HCT116 (cell line): ENCODE measurements at regions not wholly inside any gene's neighbourhood (a gene's known extent, or its start where the extent isn't known, plus 50 kb on each side); places are given as distances from the start of the nearest gene placed in this dataset.

Experiments used
- ATAC-seq: fragments of 200-7000 bp; cut with Tn5 transposase; 2 replicates; pipeline ENCODE4 v1.9.1; 2020; ENCODE audit warnings: mild to moderate bottlenecking, moderate library complexity
- BruUV-seq: library from RNA; stranded (reverse); fragments of 400-500 nt; replicated peaks from 2 replicates; lab custom pipeline; 2021; lab: Mats Ljungman, UMichigan
- CTCF ChIA-PET: fragments of 300-600 bp; sonication (Branson Sonifier 250); formaldehyde crosslinking; loops from one replicate; lab custom pipeline; 2021; ENCODE audit warnings: antibody characterized with exemption; lab: Charles Lee
- POLR2A ChIA-PET: fragments of 300-600, 350-600 bp; sonication (Branson Sonifier 250); formaldehyde crosslinking; loops from one replicate; lab custom pipeline; 2021; ENCODE audit warnings: antibody characterized with exemption; lab: Charles Lee
- RAD21 ChIA-PET, 2 experiments: fragments of 300-600 bp; sonication (Branson Sonifier 250); formaldehyde crosslinking; loops; one replicate each; lab custom pipeline; 2023; ENCODE audit warnings: low total read pairs in 2 of 2; ENCODE audit not compliant: uncharacterized antibody in 2 of 2, unreplicated experiment in 2 of 2, low non-redundant PET in 1 of 2; lab: Charles Lee
- DNase-seq: peaks from one replicate; pipeline ENCODE4 v3.0.0-alpha.2; 2010; ENCODE audit warnings: low read depth, low spot score
- H2AFZ ChIP-seq: fragments of 200-600 bp; shearing (Covaris generic), sonication (generic); 2 replicates; pipeline ENCODE4 v1.6.1; 2017; ENCODE audit warnings: low read depth, mixed run types, mixed read lengths, antibody characterized with exemption, low read length; ENCODE audit not compliant: poor library complexity, severe bottlenecking
- H3K27ac ChIP-seq: 2 replicates; pipeline ENCODE4 v1.5.1; 2012; ENCODE audit warnings: low read depth, low read length
- H3K27me3 ChIP-seq: fragments of 200-600 bp; sonication (generic); 2 replicates; pipeline ENCODE4 v1.6.1; 2016; ENCODE audit warnings: mixed run types, low read length, mixed read lengths; ENCODE audit not compliant: insufficient read depth
- H3K36me3 ChIP-seq, 2 experiments: fragments of 200-500 bp in 1 of 2; fragments of 200-600 bp in 1 of 2; sonication (Bioruptor generic) in 1 of 2; sonication (generic) in 1 of 2; 2 replicates each; pipeline versions ENCODE4 v1.5.1 to v1.6.1; 2014 to 2016; ENCODE audit warnings: low read length in 2 of 2, inconsistent platforms in 1 of 2, mixed read lengths in 1 of 2, mixed run types in 1 of 2; ENCODE audit not compliant: insufficient read depth in 2 of 2, control insufficient read depth in 1 of 2
- H3K4me1 ChIP-seq, 2 experiments: fragments of 200-600 bp in 1 of 2; sonication (generic) in 1 of 2; 2 replicates each; pipeline versions ENCODE4 v1.5.1 to v1.6.1; 2012 to 2017; ENCODE audit warnings: low read length in 2 of 2, inconsistent platforms in 1 of 2, mild to moderate bottlenecking in 1 of 2, mixed read lengths in 1 of 2, mixed run types in 1 of 2, moderate library complexity in 1 of 2; ENCODE audit not compliant: insufficient read depth in 2 of 2, control insufficient read depth in 1 of 2
- H3K4me2 ChIP-seq: fragments of 200-600 bp; sonication (generic); 2 replicates; pipeline ENCODE4 v1.6.1; 2017; ENCODE audit warnings: mixed run types, low read length, mixed read lengths
- H3K4me3 ChIP-seq, 2 experiments: fragments of 200-600 bp in 1 of 2; sonication (generic) in 1 of 2; replicated peaks in 1 of 2; 2 replicates each; pipeline ENCODE4 v1.5.1; 2011 to 2016; ENCODE audit warnings: low read length in 2 of 2, control low read depth in 1 of 2, low read depth in 1 of 2, mild to moderate bottlenecking in 1 of 2, mixed read lengths in 1 of 2, mixed run types in 1 of 2
- H3K79me2 ChIP-seq: fragments of 200-600 bp; sonication (generic); 2 replicates; pipeline ENCODE4 v1.6.1; 2017; ENCODE audit warnings: mild to moderate bottlenecking, mixed run types, low read length, moderate library complexity, mixed read lengths; ENCODE audit not compliant: insufficient read depth
- H3K9ac ChIP-seq: fragments of 200-600 bp; sonication (generic); 2 replicates; pipeline ENCODE4 v1.6.1; 2016; ENCODE audit warnings: low read length, mixed read lengths
- H3K9me2 ChIP-seq: fragments of 200-600 bp; sonication (generic), shearing (Covaris generic); 2 replicates; pipeline ENCODE4 v1.6.1; 2017; ENCODE audit warnings: mixed run types, mild to moderate bottlenecking, moderate library complexity; ENCODE audit not compliant: insufficient read depth
- H3K9me3 ChIP-seq, 2 experiments: fragments of 200-500 bp in 1 of 2; fragments of 200-600 bp in 1 of 2; sonication (Bioruptor generic) in 1 of 2; sonication (generic) in 1 of 2; 2 replicates each; pipeline ENCODE4 v1.6.1; 2014 to 2017; ENCODE audit warnings: low read length in 2 of 2, mixed read lengths in 2 of 2, inconsistent platforms in 1 of 2, low read depth in 1 of 2, mild to moderate bottlenecking in 1 of 2, mixed run types in 1 of 2, moderate library complexity in 1 of 2; ENCODE audit not compliant: control insufficient read depth in 1 of 2, insufficient read depth in 1 of 2
- H4K20me1 ChIP-seq: fragments of 200-600 bp; sonication (generic), shearing (Covaris generic); 2 replicates; pipeline ENCODE4 v1.6.1; 2017; ENCODE audit warnings: mixed run types, mild to moderate bottlenecking, moderate library complexity; ENCODE audit not compliant: insufficient read depth
- CBX3 ChIP-seq: IDR thresholded peaks from 2 replicates; pipeline ENCODE4 v1.6.1; 2012; ENCODE audit warnings: low read depth
- CEBPB ChIP-seq: IDR thresholded peaks from 2 replicates; pipeline ENCODE4 v1.6.1; 2012; ENCODE audit warnings: low read depth
- EGR1 ChIP-seq: IDR thresholded peaks from 2 replicates; pipeline ENCODE4 v1.6.1; 2012; ENCODE audit warnings: low read depth
- JUND ChIP-seq: IDR thresholded peaks from 2 replicates; pipeline ENCODE4 v1.6.1; 2012
- POLR2A ChIP-seq: IDR thresholded peaks from 2 replicates; pipeline ENCODE4 v1.7.0; 2011; ENCODE audit warnings: borderline replicate concordance; ENCODE audit not compliant: insufficient read depth, insufficient read length; ENCODE audit errors: extremely low read depth
- SIN3A ChIP-seq: IDR thresholded peaks from 2 replicates; pipeline ENCODE4 v1.6.1; 2012; ENCODE audit warnings: low read depth
- ZFX ChIP-seq: fragments of 450-650 bp; IDR thresholded peaks from 2 replicates; pipeline ENCODE4 v1.6.1; 2017
- intact Hi-C: fragments of 100-400 bp; cut with micrococcal nuclease; formaldehyde crosslinking; loops from 2 replicates; pipeline ENCODE4 v1.10.0; 2022
- TF ChIP-seq, protein P1 (sequence below): IDR thresholded peaks from 2 replicates; pipeline ENCODE4 v1.6.1; 2012; ENCODE audit warnings: low read depth
- TF ChIP-seq, protein P2 (sequence below): IDR thresholded peaks from 2 replicates; pipeline ENCODE4 v1.6.1; 2011; ENCODE audit warnings: mild to moderate bottlenecking, low read length, moderate library complexity; ENCODE audit not compliant: insufficient replicate concordance; ENCODE audit errors: extremely low read depth
- TF ChIP-seq, protein P3 (sequence below): IDR thresholded peaks from 2 replicates; pipeline ENCODE4 v1.6.1; 2012
- TF ChIP-seq, protein P4 (sequence below), 3 experiments: fragments of 200-600 bp in 1 of 3; sonication (generic) in 1 of 3; IDR thresholded peaks in 2 of 3; conservative IDR thresholded peaks in 1 of 3; 2 replicates each; pipeline ENCODE4 v1.5.1; 2012 to 2017; ENCODE audit warnings: low read depth in 2 of 3, low read length in 2 of 3, antibody characterized with exemption in 1 of 3, borderline replicate concordance in 1 of 3, control low read depth in 1 of 3, mild to moderate bottlenecking in 1 of 3, mixed read lengths in 1 of 3, mixed run types in 1 of 3, moderate library complexity in 1 of 3; ENCODE audit not compliant: insufficient read depth in 1 of 3

DNA sequence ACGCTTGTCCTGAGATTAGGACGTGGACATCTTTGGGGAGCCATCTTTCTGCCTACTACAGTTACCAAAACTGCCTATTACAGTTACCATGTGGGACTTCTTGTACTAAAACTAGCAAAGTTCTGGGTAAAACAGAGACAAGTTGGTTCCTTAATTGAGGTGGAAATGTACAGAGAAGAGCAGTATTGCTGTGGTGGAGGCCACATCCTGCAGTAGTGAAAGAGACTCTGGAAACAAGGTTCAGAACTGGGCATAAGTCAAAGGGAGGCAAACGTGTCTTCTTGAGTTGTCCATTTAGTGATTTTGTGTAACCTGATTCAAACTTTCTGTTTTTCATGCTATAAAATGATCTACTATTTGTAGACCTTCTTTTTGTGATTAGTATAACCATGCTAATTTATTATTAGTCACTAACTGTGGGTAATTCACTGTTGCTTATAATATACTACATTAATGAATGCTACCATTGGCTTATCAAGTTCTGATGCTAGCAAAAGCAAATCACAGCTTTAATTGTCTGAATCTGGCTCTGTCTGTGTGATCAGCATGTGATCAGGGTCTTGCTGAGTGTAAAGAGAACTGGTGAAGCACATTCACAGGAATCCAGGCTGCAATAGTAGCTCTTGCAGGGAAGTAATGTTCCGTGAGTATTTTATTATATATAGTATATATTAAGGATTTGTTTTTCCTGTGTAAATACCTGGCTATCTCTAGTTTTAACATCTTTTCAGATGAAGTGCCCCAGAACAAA, 207.9 kb upstream of the GAP43 start:
- TF ChIP-seq, protein P1, sequence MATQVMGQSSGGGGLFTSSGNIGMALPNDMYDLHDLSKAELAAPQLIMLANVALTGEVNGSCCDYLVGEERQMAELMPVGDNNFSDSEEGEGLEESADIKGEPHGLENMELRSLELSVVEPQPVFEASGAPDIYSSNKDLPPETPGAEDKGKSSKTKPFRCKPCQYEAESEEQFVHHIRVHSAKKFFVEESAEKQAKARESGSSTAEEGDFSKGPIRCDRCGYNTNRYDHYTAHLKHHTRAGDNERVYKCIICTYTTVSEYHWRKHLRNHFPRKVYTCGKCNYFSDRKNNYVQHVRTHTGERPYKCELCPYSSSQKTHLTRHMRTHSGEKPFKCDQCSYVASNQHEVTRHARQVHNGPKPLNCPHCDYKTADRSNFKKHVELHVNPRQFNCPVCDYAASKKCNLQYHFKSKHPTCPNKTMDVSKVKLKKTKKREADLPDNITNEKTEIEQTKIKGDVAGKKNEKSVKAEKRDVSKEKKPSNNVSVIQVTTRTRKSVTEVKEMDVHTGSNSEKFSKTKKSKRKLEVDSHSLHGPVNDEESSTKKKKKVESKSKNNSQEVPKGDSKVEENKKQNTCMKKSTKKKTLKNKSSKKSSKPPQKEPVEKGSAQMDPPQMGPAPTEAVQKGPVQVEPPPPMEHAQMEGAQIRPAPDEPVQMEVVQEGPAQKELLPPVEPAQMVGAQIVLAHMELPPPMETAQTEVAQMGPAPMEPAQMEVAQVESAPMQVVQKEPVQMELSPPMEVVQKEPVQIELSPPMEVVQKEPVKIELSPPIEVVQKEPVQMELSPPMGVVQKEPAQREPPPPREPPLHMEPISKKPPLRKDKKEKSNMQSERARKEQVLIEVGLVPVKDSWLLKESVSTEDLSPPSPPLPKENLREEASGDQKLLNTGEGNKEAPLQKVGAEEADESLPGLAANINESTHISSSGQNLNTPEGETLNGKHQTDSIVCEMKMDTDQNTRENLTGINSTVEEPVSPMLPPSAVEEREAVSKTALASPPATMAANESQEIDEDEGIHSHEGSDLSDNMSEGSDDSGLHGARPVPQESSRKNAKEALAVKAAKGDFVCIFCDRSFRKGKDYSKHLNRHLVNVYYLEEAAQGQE: no peak
- TF ChIP-seq POLR2A (no peak), JUND (no peak), SIN3A (no peak), CEBPB (no peak), EGR1 (no peak), CBX3 (no peak), ZFX (no peak)
- TF ChIP-seq, protein P2, sequence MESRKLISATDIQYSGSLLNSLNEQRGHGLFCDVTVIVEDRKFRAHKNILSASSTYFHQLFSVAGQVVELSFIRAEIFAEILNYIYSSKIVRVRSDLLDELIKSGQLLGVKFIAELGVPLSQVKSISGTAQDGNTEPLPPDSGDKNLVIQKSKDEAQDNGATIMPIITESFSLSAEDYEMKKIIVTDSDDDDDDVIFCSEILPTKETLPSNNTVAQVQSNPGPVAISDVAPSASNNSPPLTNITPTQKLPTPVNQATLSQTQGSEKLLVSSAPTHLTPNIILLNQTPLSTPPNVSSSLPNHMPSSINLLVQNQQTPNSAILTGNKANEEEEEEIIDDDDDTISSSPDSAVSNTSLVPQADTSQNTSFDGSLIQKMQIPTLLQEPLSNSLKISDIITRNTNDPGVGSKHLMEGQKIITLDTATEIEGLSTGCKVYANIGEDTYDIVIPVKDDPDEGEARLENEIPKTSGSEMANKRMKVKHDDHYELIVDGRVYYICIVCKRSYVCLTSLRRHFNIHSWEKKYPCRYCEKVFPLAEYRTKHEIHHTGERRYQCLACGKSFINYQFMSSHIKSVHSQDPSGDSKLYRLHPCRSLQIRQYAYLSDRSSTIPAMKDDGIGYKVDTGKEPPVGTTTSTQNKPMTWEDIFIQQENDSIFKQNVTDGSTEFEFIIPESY: no peak
- TF ChIP-seq, protein P3, sequence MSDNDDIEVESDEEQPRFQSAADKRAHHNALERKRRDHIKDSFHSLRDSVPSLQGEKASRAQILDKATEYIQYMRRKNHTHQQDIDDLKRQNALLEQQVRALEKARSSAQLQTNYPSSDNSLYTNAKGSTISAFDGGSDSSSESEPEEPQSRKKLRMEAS: no peak
- TF ChIP-seq, protein P4, sequence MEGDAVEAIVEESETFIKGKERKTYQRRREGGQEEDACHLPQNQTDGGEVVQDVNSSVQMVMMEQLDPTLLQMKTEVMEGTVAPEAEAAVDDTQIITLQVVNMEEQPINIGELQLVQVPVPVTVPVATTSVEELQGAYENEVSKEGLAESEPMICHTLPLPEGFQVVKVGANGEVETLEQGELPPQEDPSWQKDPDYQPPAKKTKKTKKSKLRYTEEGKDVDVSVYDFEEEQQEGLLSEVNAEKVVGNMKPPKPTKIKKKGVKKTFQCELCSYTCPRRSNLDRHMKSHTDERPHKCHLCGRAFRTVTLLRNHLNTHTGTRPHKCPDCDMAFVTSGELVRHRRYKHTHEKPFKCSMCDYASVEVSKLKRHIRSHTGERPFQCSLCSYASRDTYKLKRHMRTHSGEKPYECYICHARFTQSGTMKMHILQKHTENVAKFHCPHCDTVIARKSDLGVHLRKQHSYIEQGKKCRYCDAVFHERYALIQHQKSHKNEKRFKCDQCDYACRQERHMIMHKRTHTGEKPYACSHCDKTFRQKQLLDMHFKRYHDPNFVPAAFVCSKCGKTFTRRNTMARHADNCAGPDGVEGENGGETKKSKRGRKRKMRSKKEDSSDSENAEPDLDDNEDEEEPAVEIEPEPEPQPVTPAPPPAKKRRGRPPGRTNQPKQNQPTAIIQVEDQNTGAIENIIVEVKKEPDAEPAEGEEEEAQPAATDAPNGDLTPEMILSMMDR (IDR thresholded peaks at IDR 0.05 in 2 of 3, conservative IDR thresholded peaks at IDR 0.05 in 1 of 3; ENCODE audit: borderline replicate concordance in 1 of 3, insufficient read depth in 1 of 3, low read depth in 2 of 3, low read length in 2 of 3): no peak
- H4K20me1 ChIP-seq: no peaks in the 10 kb centered on the region
- no peaks in the 10 kb centered on the region for H3K36me3 ChIP-seq
- intact Hi-C loops: no loop called here
- H3K9ac ChIP-seq: no peak overlapping the region
- POLR2A ChIA-PET: no interaction called here
- H3K9me2 ChIP-seq: no peaks in the 10 kb centered on the region
- no peaks in the 10 kb centered on the region for H3K9me3 ChIP-seq
- CTCF ChIA-PET: no interaction called here
- DNase-seq (no peak), ATAC-seq (no peak)
- no peak overlapping the region for H3K27ac ChIP-seq
- no peaks in the 10 kb centered on the region for H3K4me1 ChIP-seq
- H2AFZ ChIP-seq: no peak overlapping the region
- no peak overlapping the region for H3K4me2 ChIP-seq
- no peaks in the 10 kb centered on the region for H3K27me3 ChIP-seq
- H3K79me2 ChIP-seq: no peaks in the 10 kb centered on the region
- RAD21 ChIA-PET: no interaction called here
- no TSS peak for BruUV-seq
- H3K4me3 ChIP-seq: no peak overlapping the region
